WI38 (cell line): ENCODE measurements at regions not wholly inside any gene's neighbourhood (a gene's known extent, or its start where the extent isn't known, plus 50 kb on each side); places are given as distances from the start of the nearest gene placed in this dataset.

ENCODE experiments used
- H3K4me3 ChIP-seq: 2 replicates; pipeline ENCODE4 v1.5.1; 2011; ENCODE audit warnings: low read depth, mild to moderate bottlenecking, control low read depth, low read length
- CTCF ChIP-seq: IDR thresholded peaks from 2 replicates; pipeline ENCODE4 v1.5.1; 2012; ENCODE audit warnings: low read depth, mild to moderate bottlenecking, control low read depth, low read length

GRCh38 chr2:129229196-129229595, 750.3 kb upstream of the RAB6C start:
- no peak overlapping the region for H3K4me3 ChIP-seq
- no peak for TF ChIP-seq CTCF

GRCh38 chr2:129229830-129230441, 749.5 kb upstream of the RAB6C start:
- H3K4me3 ChIP-seq = no peak overlapping the region
- TF ChIP-seq CTCF = no peak

GRCh38 chr2:129231924-129232323, 747.5 kb upstream of the RAB6C start:
- no peak for TF ChIP-seq CTCF
- H3K4me3 ChIP-seq = no peak overlapping the region

GRCh38 chr2:129233166-129233565, 746.3 kb upstream of the RAB6C start:
- no peak for TF ChIP-seq CTCF

GRCh38 chr2:129233751-129234406, 745.6 kb upstream of the RAB6C start:
- H3K4me3 ChIP-seq = no peak overlapping the region
- no peak for TF ChIP-seq CTCF

More at GRCh38 chr2:129233166-129233565, 746.3 kb upstream of the RAB6C start:
- no peak overlapping the region for H3K4me3 ChIP-seq

- TF ChIP-seq CTCF = no peak
- H3K4me3 ChIP-seq = no peak overlapping the region
Measured at GRCh38 chr2:129236601-129237000, 742.9 kb upstream of the RAB6C start.

- no peak overlapping the region for H3K4me3 ChIP-seq
- no peak for TF ChIP-seq CTCF
Measured at GRCh38 chr2:129237966-129238725, 741.3 kb upstream of the RAB6C start.
